ENCODE measurements at regions not wholly inside any gene's neighbourhood (a gene's known extent, or its start where the extent isn't known, plus 50 kb on each side); places are given as distances from the start of the nearest gene placed in this dataset.

GRCh38 chr7:46391231-46392201 is 470.4 kb upstream of the IGFBP3 start:
- DNase-seq: no peak
- H3K9me3 ChIP-seq: no peaks in the 10 kb centered on the region
- no peaks in the 10 kb centered on the region for H3K27me3 ChIP-seq
- TF ChIP-seq CTCF (IDR thresholded peaks at IDR 0.05) (no peak), POLR2A (IDR thresholded peaks at IDR 0.05) (no peak)
- H3K4me3 ChIP-seq: no peak overlapping the region
- no peaks in the 10 kb centered on the region for H3K36me3 ChIP-seq (ENCODE audit: low read depth, missing control alignments)
- intact Hi-C loops (cut with DNase I; ENCODE audit: low total_unique reads): no loop called here
- H3K27ac ChIP-seq: no peak overlapping the region
- WGBS, 2 donors: 26 to 40% methylated on average over 5 of the region's 5 CpGs
- no peaks in the 10 kb centered on the region for H3K4me1 ChIP-seq

DNA sequence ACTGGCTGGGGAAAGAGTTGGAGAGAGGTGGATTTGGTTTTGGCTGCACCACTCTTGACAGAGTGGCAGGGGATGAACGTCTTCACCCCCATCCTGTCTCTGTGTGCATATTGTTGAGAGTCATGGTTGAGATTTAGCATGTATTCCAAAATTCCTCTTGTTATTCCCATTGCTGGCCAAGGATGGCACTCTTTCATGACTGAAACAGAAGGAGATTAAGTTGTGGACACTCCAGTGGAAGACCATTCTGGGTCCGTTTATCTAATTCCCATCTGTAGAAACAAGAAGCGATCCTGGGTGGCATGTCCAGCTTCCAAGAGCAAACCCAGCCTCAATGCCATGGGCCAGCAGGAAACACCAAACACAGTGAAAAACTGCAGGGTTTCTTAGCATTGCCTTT is 469.0 kb upstream of the IGFBP3 start:
- WGBS, 2 donors: 83 to 93% methylated on average over 3 of the region's 3 CpGs
- Histone ChIP-seq H3K9me3 (no peaks in the 10 kb centered on the region), H3K4me3 (no peak overlapping the region), H3K4me1 (no peaks in the 10 kb centered on the region), H3K36me3 (ENCODE audit: low read depth, missing control alignments) (no peaks in the 10 kb centered on the region), H3K27ac (no peak overlapping the region), H3K27me3 (no peaks in the 10 kb centered on the region)
- no peak for DNase-seq
- intact Hi-C loops (cut with DNase I; ENCODE audit: low total_unique reads): no loop called here
- TF ChIP-seq CTCF (IDR thresholded peaks at IDR 0.05) (no peak), POLR2A (IDR thresholded peaks at IDR 0.05) (no peak)

- WGBS, 2 donors: 93 to 95% methylated on average over 3 of the region's 3 CpGs
- Histone ChIP-seq H3K9me3 (no peaks in the 10 kb centered on the region), H3K4me1 (no peaks in the 10 kb centered on the region), H3K27me3 (no peaks in the 10 kb centered on the region), H3K36me3 (ENCODE audit: low read depth, missing control alignments) (no peaks in the 10 kb centered on the region), H3K4me3 (no peak overlapping the region), H3K27ac (no peak overlapping the region)
- no peak for DNase-seq
- TF ChIP-seq CTCF (IDR thresholded peaks at IDR 0.05) (no peak), POLR2A (IDR thresholded peaks at IDR 0.05) (no peak)
- intact Hi-C loops (cut with DNase I; ENCODE audit: low total_unique reads): no loop called here
Observed at GRCh38 chr7:46389146-46389545, 468.1 kb upstream of the IGFBP3 start.

GRCh38 chr7:46387646-46388045 is 466.6 kb upstream of the IGFBP3 start:
- no peak for DNase-seq
- Histone ChIP-seq H3K9me3 (no peaks in the 10 kb centered on the region), H3K27me3 (no peaks in the 10 kb centered on the region), H3K4me1 (no peaks in the 10 kb centered on the region), H3K36me3 (ENCODE audit: low read depth, missing control alignments) (no peaks in the 10 kb centered on the region), H3K27ac (no peak overlapping the region), H3K4me3 (no peak overlapping the region)
- intact Hi-C loops (cut with DNase I; ENCODE audit: low total_unique reads): no loop called here
- WGBS, 2 donors: 69 to 83% methylated on average over 1 of the region's 1 CpG
- no peak for TF ChIP-seq POLR2A (IDR thresholded peaks at IDR 0.05)
- TF ChIP-seq CTCF (IDR thresholded peaks at IDR 0.05): no peak
